ENCODE measurements at regions not wholly inside any gene's neighbourhood (a gene's known extent, or its start where the extent isn't known, plus 50 kb on each side); places are given as distances from the start of the nearest gene placed in this dataset.

DNA sequence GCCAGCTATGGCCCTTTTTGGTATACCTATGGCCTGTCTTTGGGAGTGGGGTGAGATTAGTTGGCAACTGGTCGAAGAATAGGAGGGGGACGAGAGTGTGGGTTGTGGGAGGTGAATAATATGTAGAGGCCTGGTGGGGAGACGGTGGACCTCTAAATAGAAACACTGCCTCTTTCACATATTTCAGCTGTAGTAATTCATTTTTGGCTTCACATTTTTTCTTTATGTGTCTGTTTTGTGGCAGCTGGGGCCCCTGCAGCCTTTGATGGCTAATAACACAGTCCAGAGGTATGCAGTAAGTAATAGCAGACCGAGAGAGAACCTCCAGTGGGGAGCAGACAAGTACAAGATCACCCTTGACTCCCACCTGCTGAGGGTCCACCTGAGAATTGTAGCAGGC lies 75.9 kb downstream of the HLX start:
- H3K27ac ChIP-seq (ENCODE audit: low read depth, low read length, poor library complexity, severe bottlenecking): no peak overlapping the region
- no TSS peak for BruUV-seq (replicated peaks)
- no peaks in the 10 kb centered on the region for H3K79me2 ChIP-seq (ENCODE audit: insufficient read depth, low read depth, low read length)
- DNase-seq (ENCODE audit: low spot score): no peak
- ChIA-PET CTCF (ENCODE audit: unreplicated experiment) (no interaction called here), POLR2A (no interaction called here)
- no peak overlapping the region for H3K4me3 ChIP-seq (ENCODE audit: low read depth, low read length, poor library complexity, severe bottlenecking)
- no peaks in the 10 kb centered on the region for H3K9me3 ChIP-seq (ENCODE audit: low read length)
- H3K4me1 ChIP-seq (ENCODE audit: insufficient read depth, low read length, poor library complexity, severe bottlenecking): no peaks in the 10 kb centered on the region
- H4K20me1 ChIP-seq (ENCODE audit: insufficient read depth, low read length): no peaks in the 10 kb centered on the region
- no peaks in the 10 kb centered on the region for H3K9me2 ChIP-seq (ENCODE audit: insufficient read depth, low read length)
- no peak overlapping the region for H2AFZ ChIP-seq (ENCODE audit: low read length)
- TF ChIP-seq, protein P1, sequence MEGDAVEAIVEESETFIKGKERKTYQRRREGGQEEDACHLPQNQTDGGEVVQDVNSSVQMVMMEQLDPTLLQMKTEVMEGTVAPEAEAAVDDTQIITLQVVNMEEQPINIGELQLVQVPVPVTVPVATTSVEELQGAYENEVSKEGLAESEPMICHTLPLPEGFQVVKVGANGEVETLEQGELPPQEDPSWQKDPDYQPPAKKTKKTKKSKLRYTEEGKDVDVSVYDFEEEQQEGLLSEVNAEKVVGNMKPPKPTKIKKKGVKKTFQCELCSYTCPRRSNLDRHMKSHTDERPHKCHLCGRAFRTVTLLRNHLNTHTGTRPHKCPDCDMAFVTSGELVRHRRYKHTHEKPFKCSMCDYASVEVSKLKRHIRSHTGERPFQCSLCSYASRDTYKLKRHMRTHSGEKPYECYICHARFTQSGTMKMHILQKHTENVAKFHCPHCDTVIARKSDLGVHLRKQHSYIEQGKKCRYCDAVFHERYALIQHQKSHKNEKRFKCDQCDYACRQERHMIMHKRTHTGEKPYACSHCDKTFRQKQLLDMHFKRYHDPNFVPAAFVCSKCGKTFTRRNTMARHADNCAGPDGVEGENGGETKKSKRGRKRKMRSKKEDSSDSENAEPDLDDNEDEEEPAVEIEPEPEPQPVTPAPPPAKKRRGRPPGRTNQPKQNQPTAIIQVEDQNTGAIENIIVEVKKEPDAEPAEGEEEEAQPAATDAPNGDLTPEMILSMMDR (conservative IDR thresholded peaks at IDR 0.05; ENCODE audit: low read length): no peak
- no peak for TF ChIP-seq EZH2phosphoT487 (IDR thresholded peaks at IDR 0.05; ENCODE audit: borderline replicate concordance, low read depth, low read length)
- H3K36me3 ChIP-seq (ENCODE audit: insufficient read depth, low read length): no peaks in the 10 kb centered on the region
- intact Hi-C loops (cut with micrococcal nuclease; ENCODE audit: unreplicated experiment): no loop called here
- no peak overlapping the region for H3K4me2 ChIP-seq (ENCODE audit: low read length)

DNA sequence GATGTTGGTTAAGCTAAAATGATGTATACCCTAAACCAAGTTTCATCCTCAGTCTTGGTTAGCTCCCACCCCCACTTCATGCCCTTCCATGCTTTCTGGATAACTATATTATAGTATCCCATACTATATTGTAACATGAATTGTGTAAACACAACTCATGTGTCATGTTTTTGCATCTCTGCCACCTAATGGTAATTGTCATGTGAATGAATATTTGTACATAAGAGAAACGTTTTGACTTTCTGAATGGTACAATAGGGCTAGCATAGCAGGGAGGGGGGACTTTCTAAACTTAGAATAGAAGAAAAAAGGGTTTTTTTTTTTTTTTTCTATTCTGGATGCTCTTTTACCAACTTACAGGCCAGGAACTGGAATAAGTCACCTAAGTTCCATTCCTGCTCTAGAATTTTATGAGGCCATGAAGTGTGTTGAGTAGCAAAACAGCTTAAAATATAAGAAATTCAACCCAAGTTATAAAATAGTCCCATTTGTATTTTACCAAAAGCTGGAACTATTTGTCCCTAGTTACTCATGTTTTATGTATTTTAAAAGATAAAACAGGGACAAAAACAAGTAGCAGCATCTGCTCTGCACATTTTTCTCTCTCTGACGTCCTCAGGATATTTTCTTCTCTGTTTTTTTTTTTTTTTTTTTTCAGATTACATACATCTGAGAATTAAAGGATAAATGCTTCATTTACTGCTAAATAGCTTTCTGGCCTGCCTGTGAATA lies 77.4 kb downstream of the HLX start:
- Histone ChIP-seq H3K79me2 (ENCODE audit: insufficient read depth, low read depth, low read length) (no peaks in the 10 kb centered on the region), H3K4me3 (ENCODE audit: low read depth, low read length, poor library complexity, severe bottlenecking) (no peak overlapping the region), H3K4me1 (ENCODE audit: insufficient read depth, low read length, poor library complexity, severe bottlenecking) (no peaks in the 10 kb centered on the region), H4K20me1 (ENCODE audit: insufficient read depth, low read length) (no peaks in the 10 kb centered on the region), H3K4me2 (ENCODE audit: low read length) (no peak overlapping the region), H2AFZ (ENCODE audit: low read length) (no peak overlapping the region), H3K36me3 (ENCODE audit: insufficient read depth, low read length) (no peaks in the 10 kb centered on the region), H3K9me2 (ENCODE audit: insufficient read depth, low read length) (no peaks in the 10 kb centered on the region), H3K27ac (ENCODE audit: low read depth, low read length, poor library complexity, severe bottlenecking) (no peak overlapping the region), H3K9me3 (ENCODE audit: low read length) (no peaks in the 10 kb centered on the region)
- no TSS peak for BruUV-seq (replicated peaks)
- intact Hi-C loops (cut with micrococcal nuclease; ENCODE audit: unreplicated experiment): no loop called here
- no peak for DNase-seq (ENCODE audit: low spot score)
- ChIA-PET POLR2A (interaction anchor here (0.6 to 0.8 kb wide), 4 partner anchors 9 to 1605 kb away, joined by 3 to 10 read pairs (median 3); no protein-coding TSS in a partner anchor), CTCF (ENCODE audit: unreplicated experiment) (no interaction called here)
- TF ChIP-seq, protein P1 (conservative IDR thresholded peaks at IDR 0.05; ENCODE audit: low read length): no peak
- no peak for TF ChIP-seq EZH2phosphoT487 (IDR thresholded peaks at IDR 0.05; ENCODE audit: borderline replicate concordance, low read depth, low read length)

GRCh38 chr1:220957233-220957605 lies 78.0 kb downstream of the HLX start:
- Histone ChIP-seq H3K79me2 (ENCODE audit: insufficient read depth, low read depth, low read length) (no peaks in the 10 kb centered on the region), H3K9me3 (ENCODE audit: low read length) (no peaks in the 10 kb centered on the region), H3K27ac (ENCODE audit: low read depth, low read length, poor library complexity, severe bottlenecking) (no peak overlapping the region), H3K4me1 (ENCODE audit: insufficient read depth, low read length, poor library complexity, severe bottlenecking) (no peaks in the 10 kb centered on the region), H3K4me2 (ENCODE audit: low read length) (no peak overlapping the region), H3K36me3 (ENCODE audit: insufficient read depth, low read length) (no peaks in the 10 kb centered on the region), H2AFZ (ENCODE audit: low read length) (no peak overlapping the region), H4K20me1 (ENCODE audit: insufficient read depth, low read length) (no peaks in the 10 kb centered on the region), H3K9me2 (ENCODE audit: insufficient read depth, low read length) (no peaks in the 10 kb centered on the region), H3K4me3 (ENCODE audit: low read depth, low read length, poor library complexity, severe bottlenecking) (no peak overlapping the region)
- BruUV-seq (replicated peaks): no TSS peak
- no peak for DNase-seq (ENCODE audit: low spot score)
- ChIA-PET CTCF (ENCODE audit: unreplicated experiment) (no interaction called here), POLR2A (interaction anchor here (0.7 to 0.8 kb wide), 2 partner anchors 10 to 273 kb away, joined by 3 to 10 read pairs; no protein-coding TSS in a partner anchor)
- TF ChIP-seq, protein P1 (conservative IDR thresholded peaks at IDR 0.05; ENCODE audit: low read length): no peak
- no peak for TF ChIP-seq EZH2phosphoT487 (IDR thresholded peaks at IDR 0.05; ENCODE audit: borderline replicate concordance, low read depth, low read length)
- intact Hi-C loops (cut with micrococcal nuclease; ENCODE audit: unreplicated experiment): no loop called here
